ENCODE measurements at regions not wholly inside any gene's neighbourhood (a gene's known extent, or its start where the extent isn't known, plus 50 kb on each side); places are given as distances from the start of the nearest gene placed in this dataset.

DNA sequence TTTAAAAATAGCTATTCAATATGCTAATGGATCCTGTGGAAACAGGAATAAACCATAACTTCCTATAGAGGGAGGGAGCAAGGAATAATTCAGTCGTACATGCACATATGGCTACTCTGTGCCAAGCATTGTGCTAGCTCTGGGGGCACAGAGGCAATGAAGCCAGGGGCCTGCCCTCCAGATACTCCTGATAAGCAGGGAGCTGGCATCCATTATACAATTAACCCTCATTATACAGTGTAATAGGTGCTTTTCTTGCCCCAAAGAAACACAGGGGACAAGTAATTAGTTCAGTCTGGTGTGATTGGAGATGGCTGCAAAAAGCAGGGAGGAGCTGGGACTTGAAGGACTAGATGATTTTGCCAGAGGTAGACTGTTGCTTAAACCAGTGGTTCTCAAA lies 200.4 kb downstream of the SREK1 start:
- TF ChIP-seq, protein P1, sequence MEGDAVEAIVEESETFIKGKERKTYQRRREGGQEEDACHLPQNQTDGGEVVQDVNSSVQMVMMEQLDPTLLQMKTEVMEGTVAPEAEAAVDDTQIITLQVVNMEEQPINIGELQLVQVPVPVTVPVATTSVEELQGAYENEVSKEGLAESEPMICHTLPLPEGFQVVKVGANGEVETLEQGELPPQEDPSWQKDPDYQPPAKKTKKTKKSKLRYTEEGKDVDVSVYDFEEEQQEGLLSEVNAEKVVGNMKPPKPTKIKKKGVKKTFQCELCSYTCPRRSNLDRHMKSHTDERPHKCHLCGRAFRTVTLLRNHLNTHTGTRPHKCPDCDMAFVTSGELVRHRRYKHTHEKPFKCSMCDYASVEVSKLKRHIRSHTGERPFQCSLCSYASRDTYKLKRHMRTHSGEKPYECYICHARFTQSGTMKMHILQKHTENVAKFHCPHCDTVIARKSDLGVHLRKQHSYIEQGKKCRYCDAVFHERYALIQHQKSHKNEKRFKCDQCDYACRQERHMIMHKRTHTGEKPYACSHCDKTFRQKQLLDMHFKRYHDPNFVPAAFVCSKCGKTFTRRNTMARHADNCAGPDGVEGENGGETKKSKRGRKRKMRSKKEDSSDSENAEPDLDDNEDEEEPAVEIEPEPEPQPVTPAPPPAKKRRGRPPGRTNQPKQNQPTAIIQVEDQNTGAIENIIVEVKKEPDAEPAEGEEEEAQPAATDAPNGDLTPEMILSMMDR (IDR thresholded peaks at IDR 0.05; ENCODE audit: low read depth, low read length, missing input control), result no peak
- TF ChIP-seq, protein P2, sequence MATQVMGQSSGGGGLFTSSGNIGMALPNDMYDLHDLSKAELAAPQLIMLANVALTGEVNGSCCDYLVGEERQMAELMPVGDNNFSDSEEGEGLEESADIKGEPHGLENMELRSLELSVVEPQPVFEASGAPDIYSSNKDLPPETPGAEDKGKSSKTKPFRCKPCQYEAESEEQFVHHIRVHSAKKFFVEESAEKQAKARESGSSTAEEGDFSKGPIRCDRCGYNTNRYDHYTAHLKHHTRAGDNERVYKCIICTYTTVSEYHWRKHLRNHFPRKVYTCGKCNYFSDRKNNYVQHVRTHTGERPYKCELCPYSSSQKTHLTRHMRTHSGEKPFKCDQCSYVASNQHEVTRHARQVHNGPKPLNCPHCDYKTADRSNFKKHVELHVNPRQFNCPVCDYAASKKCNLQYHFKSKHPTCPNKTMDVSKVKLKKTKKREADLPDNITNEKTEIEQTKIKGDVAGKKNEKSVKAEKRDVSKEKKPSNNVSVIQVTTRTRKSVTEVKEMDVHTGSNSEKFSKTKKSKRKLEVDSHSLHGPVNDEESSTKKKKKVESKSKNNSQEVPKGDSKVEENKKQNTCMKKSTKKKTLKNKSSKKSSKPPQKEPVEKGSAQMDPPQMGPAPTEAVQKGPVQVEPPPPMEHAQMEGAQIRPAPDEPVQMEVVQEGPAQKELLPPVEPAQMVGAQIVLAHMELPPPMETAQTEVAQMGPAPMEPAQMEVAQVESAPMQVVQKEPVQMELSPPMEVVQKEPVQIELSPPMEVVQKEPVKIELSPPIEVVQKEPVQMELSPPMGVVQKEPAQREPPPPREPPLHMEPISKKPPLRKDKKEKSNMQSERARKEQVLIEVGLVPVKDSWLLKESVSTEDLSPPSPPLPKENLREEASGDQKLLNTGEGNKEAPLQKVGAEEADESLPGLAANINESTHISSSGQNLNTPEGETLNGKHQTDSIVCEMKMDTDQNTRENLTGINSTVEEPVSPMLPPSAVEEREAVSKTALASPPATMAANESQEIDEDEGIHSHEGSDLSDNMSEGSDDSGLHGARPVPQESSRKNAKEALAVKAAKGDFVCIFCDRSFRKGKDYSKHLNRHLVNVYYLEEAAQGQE (IDR thresholded peaks at IDR 0.05), result no peak
- TF ChIP-seq GABPA (IDR thresholded peaks at IDR 0.05 in 1 of 2, conservative IDR thresholded peaks at IDR 0.05 in 1 of 2) (no peak), TAF1 (conservative IDR thresholded peaks at IDR 0.05) (no peak), FOXA1 (IDR thresholded peaks at IDR 0.05) (no peak), RAD21 (IDR thresholded peaks at IDR 0.05) (no peak), FOXA2 (IDR thresholded peaks at IDR 0.05) (no peak)
- TF ChIP-seq, protein P3, sequence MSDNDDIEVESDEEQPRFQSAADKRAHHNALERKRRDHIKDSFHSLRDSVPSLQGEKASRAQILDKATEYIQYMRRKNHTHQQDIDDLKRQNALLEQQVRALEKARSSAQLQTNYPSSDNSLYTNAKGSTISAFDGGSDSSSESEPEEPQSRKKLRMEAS (IDR thresholded peaks at IDR 0.05), result no peak

Measured in liver (tissue), 3 donors.